Endothelial cell of umbilical vein (primary cell): ENCODE measurements at regions not wholly inside any gene's neighbourhood (a gene's known extent, or its start where the extent isn't known, plus 50 kb on each side); places are given as distances from the start of the nearest gene placed in this dataset.

Experiments used
- BruUV-seq: library from RNA; stranded (reverse); fragments of 400-500 nt; replicated peaks from 2 replicates; lab custom pipeline; 2021; lab: Mats Ljungman, UMichigan
- CTCF ChIA-PET: fragments of 300-600, 350-600 bp; sonication (Branson Sonifier 250); formaldehyde crosslinking; loops from one replicate; lab custom pipeline; 2021; ENCODE audit warnings: antibody characterized with exemption, inconsistent platforms; lab: Charles Lee
- POLR2A ChIA-PET: fragments of 300-600, 350-600 bp; sonication (Branson Sonifier 250); formaldehyde crosslinking; loops from one replicate; lab custom pipeline; 2021; ENCODE audit warnings: antibody characterized with exemption, inconsistent platforms; lab: Charles Lee
- DNase-seq: peaks from one replicate; pipeline ENCODE4 v3.0.0-alpha.2; 2011; ENCODE audit warnings: low read depth, low spot score
- FAIRE-seq: peaks from 2 replicates; lab custom pipeline; 2011; peaks lifted over from hg19 to GRCh38; lab: Jason Lieb, UNC
- H2AFZ ChIP-seq: 2 replicates; pipeline ENCODE4 v1.6.0; 2012; ENCODE audit warnings: low read depth, low read length, control low read depth, inconsistent platforms
- H3K27ac ChIP-seq: 2 replicates; pipeline ENCODE4 v1.5.1; 2011; ENCODE audit warnings: low read depth, mild to moderate bottlenecking, control low read depth, low read length, moderate library complexity; ENCODE audit not compliant: insufficient read depth
- H3K27me3 ChIP-seq, 2 experiments: 2 replicates each; pipeline versions ENCODE4 v1.6.0 to v1.6.1; 2011; ENCODE audit warnings: low read length in 2 of 2, mixed read lengths in 1 of 2; ENCODE audit not compliant: control insufficient read depth in 2 of 2, insufficient read depth in 2 of 2
- H3K36me3 ChIP-seq, 2 experiments: 2 replicates in 1 of 2; 3 replicates in 1 of 2; pipeline ENCODE4 v1.5.1; 2011; ENCODE audit warnings: low read length in 2 of 2, mild to moderate bottlenecking in 1 of 2, moderate library complexity in 1 of 2; ENCODE audit not compliant: control insufficient read depth in 2 of 2, insufficient read depth in 2 of 2; ENCODE audit errors: extremely low read depth in 1 of 2
- H3K4me1 ChIP-seq: 3 replicates; pipeline ENCODE4 v1.5.1; 2011; ENCODE audit warnings: mild to moderate bottlenecking, low read length; ENCODE audit not compliant: control insufficient read depth, insufficient read depth; ENCODE audit errors: extremely low read depth
- H3K4me2 ChIP-seq: 2 replicates; pipeline ENCODE4 v1.6.1; 2011; ENCODE audit warnings: low read length, control low read depth, mixed read lengths; ENCODE audit not compliant: insufficient read depth
- H3K4me3 ChIP-seq, 3 experiments: fragments of 200-600 bp in 1 of 3; sonication (generic), shearing (Covaris generic) in 1 of 3; replicated peaks in 1 of 3; 2 replicates each; pipeline ENCODE4 v1.5.1; 2011 to 2016; ENCODE audit warnings: control low read depth in 3 of 3, low read length in 3 of 3, mild to moderate bottlenecking in 2 of 3, inconsistent platforms in 1 of 3, low read depth in 1 of 3, moderate library complexity in 1 of 3; ENCODE audit not compliant: insufficient read depth in 1 of 3
- H3K79me2 ChIP-seq: 2 replicates; pipeline ENCODE4 v1.6.0; 2012; ENCODE audit warnings: low read length, inconsistent platforms; ENCODE audit not compliant: control insufficient read depth, insufficient read depth
- H3K9ac ChIP-seq: replicated peaks from 2 replicates; pipeline ENCODE3; 2011; ENCODE audit warnings: low read length, control low read depth; ENCODE audit not compliant: insufficient read depth; ENCODE audit errors: extremely low read depth
- H3K9me1 ChIP-seq: replicated peaks from 3 replicates; pipeline ENCODE4 v1.6.0; 2011; ENCODE audit warnings: mild to moderate bottlenecking, low read length; ENCODE audit not compliant: control insufficient read depth, insufficient read depth; ENCODE audit errors: extremely low read depth
- H3K9me3 ChIP-seq: replicated peaks from 2 replicates; pipeline ENCODE4 v1.5.1; 2012; ENCODE audit warnings: low read length, inconsistent platforms; ENCODE audit not compliant: control insufficient read depth, insufficient read depth
- H4K20me1 ChIP-seq: replicated peaks from 2 replicates; pipeline ENCODE3; 2011; ENCODE audit warnings: mild to moderate bottlenecking, low read length; ENCODE audit not compliant: control insufficient read depth, insufficient read depth; ENCODE audit errors: extremely low read depth
- EZH2 ChIP-seq: IDR thresholded peaks from 2 replicates; pipeline ENCODE4 v1.6.1; 2012; ENCODE audit warnings: borderline replicate concordance, low read depth, mild to moderate bottlenecking, moderate library complexity, low read length, inconsistent platforms; ENCODE audit not compliant: severe bottlenecking
- FOS ChIP-seq: IDR thresholded peaks from 2 replicates; pipeline ENCODE4 v1.6.1; 2011; ENCODE audit warnings: mild to moderate bottlenecking, low read length, moderate library complexity, borderline replicate concordance; ENCODE audit not compliant: insufficient read depth
- GATA2 ChIP-seq: IDR thresholded peaks from 2 replicates; pipeline ENCODE4 v1.7.0; 2011; ENCODE audit warnings: low read depth, mild to moderate bottlenecking, moderate library complexity, mixed read lengths, low read length; ENCODE audit not compliant: insufficient read length, insufficient read depth
- JUN ChIP-seq: IDR thresholded peaks from 2 replicates; pipeline ENCODE4 v1.6.1; 2011; ENCODE audit warnings: borderline replicate concordance, low read depth; ENCODE audit not compliant: insufficient read length, insufficient read depth
- MYC ChIP-seq: IDR thresholded peaks from one replicate; pipeline ENCODE4 v1.6.1; 2011; ENCODE audit warnings: mild to moderate bottlenecking, low read depth, low read length
- POLR2A ChIP-seq: IDR thresholded peaks from 2 replicates; pipeline ENCODE4 v1.6.1; 2012; ENCODE audit warnings: low read depth, mild to moderate bottlenecking, control low read depth, low read length
- dilution Hi-C: fragments of 300-500 bp; cut with MboI; formaldehyde crosslinking; loops from one replicate; pipeline ENCODE4 v1.15.0; 2019; ENCODE audit warnings: low sequenced_read_pairs; ENCODE audit not compliant: extremely low pct_ligation_motif_present
- intact Hi-C: fragments of 100-400 bp; cut with micrococcal nuclease; formaldehyde crosslinking; loops from one replicate; pipeline ENCODE4 v1.10.0; 2022
- TF ChIP-seq, protein P1 (sequence below), 2 donors: IDR thresholded peaks; 1 replicate in 1 of 2; 2 replicates in 1 of 2; pipeline ENCODE4 v1.5.1; 2011; ENCODE audit warnings: low read length in 2 of 2, mild to moderate bottlenecking in 2 of 2, moderate library complexity in 2 of 2, control low read depth in 1 of 2, inconsistent platforms in 1 of 2, low read depth in 1 of 2; ENCODE audit not compliant: insufficient read depth in 1 of 2; ENCODE audit errors: extremely low read depth in 1 of 2

DNA sequence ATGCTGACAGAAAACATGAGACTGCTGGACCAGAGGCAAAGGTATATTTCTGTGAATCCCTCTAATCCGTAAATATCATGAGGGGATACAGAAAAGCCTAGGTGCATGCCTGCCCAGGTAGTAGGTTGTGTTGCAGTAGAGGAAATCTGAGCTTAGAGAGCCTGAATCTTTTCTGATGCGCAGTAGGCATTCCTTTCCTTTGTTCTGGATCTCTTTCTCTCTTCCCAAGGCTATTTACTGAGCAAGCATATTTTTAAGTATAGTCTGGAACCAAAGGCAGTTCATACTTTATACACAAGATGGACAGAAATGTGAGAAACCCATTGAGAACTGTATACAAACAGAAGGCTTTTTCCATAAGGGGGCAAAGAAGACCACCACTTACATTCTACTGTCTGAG is 359.3 kb downstream of the TMEM161B start:
- no peaks in the 10 kb centered on the region for H3K9me3 ChIP-seq
- BruUV-seq, result no TSS peak
- H3K27ac ChIP-seq, result no peak overlapping the region
- no peak overlapping the region for H3K4me3 ChIP-seq
- H3K4me2 ChIP-seq, result no peak overlapping the region
- TF ChIP-seq POLR2A (no peak), EZH2 (no peak), JUN (no peak)
- TF ChIP-seq, protein P1, sequence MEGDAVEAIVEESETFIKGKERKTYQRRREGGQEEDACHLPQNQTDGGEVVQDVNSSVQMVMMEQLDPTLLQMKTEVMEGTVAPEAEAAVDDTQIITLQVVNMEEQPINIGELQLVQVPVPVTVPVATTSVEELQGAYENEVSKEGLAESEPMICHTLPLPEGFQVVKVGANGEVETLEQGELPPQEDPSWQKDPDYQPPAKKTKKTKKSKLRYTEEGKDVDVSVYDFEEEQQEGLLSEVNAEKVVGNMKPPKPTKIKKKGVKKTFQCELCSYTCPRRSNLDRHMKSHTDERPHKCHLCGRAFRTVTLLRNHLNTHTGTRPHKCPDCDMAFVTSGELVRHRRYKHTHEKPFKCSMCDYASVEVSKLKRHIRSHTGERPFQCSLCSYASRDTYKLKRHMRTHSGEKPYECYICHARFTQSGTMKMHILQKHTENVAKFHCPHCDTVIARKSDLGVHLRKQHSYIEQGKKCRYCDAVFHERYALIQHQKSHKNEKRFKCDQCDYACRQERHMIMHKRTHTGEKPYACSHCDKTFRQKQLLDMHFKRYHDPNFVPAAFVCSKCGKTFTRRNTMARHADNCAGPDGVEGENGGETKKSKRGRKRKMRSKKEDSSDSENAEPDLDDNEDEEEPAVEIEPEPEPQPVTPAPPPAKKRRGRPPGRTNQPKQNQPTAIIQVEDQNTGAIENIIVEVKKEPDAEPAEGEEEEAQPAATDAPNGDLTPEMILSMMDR (IDR thresholded peaks at IDR 0.05; ENCODE audit: extremely low read depth in 1 of 2, insufficient read depth in 1 of 2, low read depth in 1 of 2, low read length in 2 of 2), result no peak
- H3K9ac ChIP-seq, result no peak overlapping the region
- H3K36me3 ChIP-seq, result no peaks in the 10 kb centered on the region
- CTCF ChIA-PET, result no interaction called here
- no peaks in the 10 kb centered on the region for H3K4me1 ChIP-seq
- FAIRE-seq (no peak), DNase-seq (no peak)
- H3K27me3 ChIP-seq, result no peaks in the 10 kb centered on the region
- H4K20me1 ChIP-seq, result no peaks in the 10 kb centered on the region
- H3K9me1 ChIP-seq, result no peaks in the 10 kb centered on the region
- H3K79me2 ChIP-seq, result no peaks in the 10 kb centered on the region
- POLR2A ChIA-PET, result no interaction called here
- dilution Hi-C loops (no loop called here), intact Hi-C loops (no loop called here)
- H2AFZ ChIP-seq, result no peak overlapping the region

DNA sequence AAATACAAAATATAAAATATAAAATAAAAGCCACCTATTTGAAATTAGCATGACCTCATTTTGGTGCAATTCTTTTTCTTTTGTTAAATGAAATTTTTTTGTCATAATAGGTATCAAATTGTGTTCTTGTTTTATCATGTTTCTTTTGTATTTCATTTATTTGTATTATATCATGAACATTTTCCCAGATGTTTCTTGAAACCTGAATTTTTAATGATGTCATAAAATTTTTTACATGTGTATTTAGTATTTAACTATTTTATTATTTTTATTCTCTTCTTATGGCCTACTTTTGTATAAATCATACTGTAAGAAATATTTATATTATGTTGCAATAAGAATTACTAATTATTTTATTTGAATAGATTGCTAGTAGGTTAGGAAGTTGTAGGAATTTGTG is 361.7 kb downstream of the TMEM161B start:
- CTCF ChIA-PET, result no interaction called here
- no peak for TF ChIP-seq JUN
- TF ChIP-seq EZH2, result no peak
- no peak for TF ChIP-seq POLR2A
- TF ChIP-seq, protein P1 (IDR thresholded peaks at IDR 0.05; ENCODE audit: extremely low read depth in 1 of 2, insufficient read depth in 1 of 2, low read depth in 1 of 2, low read length in 2 of 2), result no peak
- TF ChIP-seq FOS, result no peak
- TF ChIP-seq MYC, result no peak
- no peak for TF ChIP-seq GATA2
- BruUV-seq, result no TSS peak
- FAIRE-seq (no peak), DNase-seq (no peak)
- H3K9me3 ChIP-seq, result no peaks in the 10 kb centered on the region
- POLR2A ChIA-PET, result no interaction called here
- no peaks in the 10 kb centered on the region for H3K36me3 ChIP-seq
- no peak overlapping the region for H3K27ac ChIP-seq
- dilution Hi-C loops (no loop called here), intact Hi-C loops (no loop called here)
- no peaks in the 10 kb centered on the region for H3K4me1 ChIP-seq
- H3K27me3 ChIP-seq, result no peaks in the 10 kb centered on the region
- H2AFZ ChIP-seq, result no peak overlapping the region
- no peaks in the 10 kb centered on the region for H3K9me1 ChIP-seq
- no peaks in the 10 kb centered on the region for H4K20me1 ChIP-seq
- no peak overlapping the region for H3K4me3 ChIP-seq
- no peaks in the 10 kb centered on the region for H3K79me2 ChIP-seq
- H3K9ac ChIP-seq, result no peak overlapping the region
- H3K4me2 ChIP-seq, result no peak overlapping the region
